Stimulated activated CD4-positive, alpha-beta T cell treated with anti-CD3 and anti-CD28 coated beads, TNF-alpha, amount 100 ng/mL, for 48 hours (primary cell): ENCODE measurements at regions not wholly inside any gene's neighbourhood (a gene's known extent, or its start where the extent isn't known, plus 50 kb on each side); places are given as distances from the start of the nearest gene placed in this dataset.

Experiments used
- DNase-seq, 3 donors: peaks; one replicate each; pipeline ENCODE4 v3.0.0-alpha.2; 2020; ENCODE audit warnings: low read depth in 3 of 3

GRCh38 chr18:60554967-60555366, 182.4 kb upstream of the MC4R start:
- DNase-seq, result no peak

- DNase-seq, result no peak
These were observed 183.1 kb upstream of the MC4R start for GRCh38 chr18:60555625-60556024.

- DNase-seq, result no peak
These were observed 183.8 kb upstream of the MC4R start for GRCh38 chr18:60556326-60556725.

- DNase-seq, result no peak
These were observed 187.5 kb upstream of the MC4R start for GRCh38 chr18:60560071-60560470.

- DNase-seq, result no peak
These were observed 190.5 kb upstream of the MC4R start for GRCh38 chr18:60563082-60563481.

- no peak for DNase-seq
These were observed 195.6 kb upstream of the MC4R start for GRCh38 chr18:60568220-60568619.

GRCh38 chr18:60570172-60570571, 197.6 kb upstream of the MC4R start:
- DNase-seq, result no peak

- DNase-seq, result no peak
These were observed 204.9 kb upstream of the MC4R start for GRCh38 chr18:60577457-60577856.

GRCh38 chr18:60585670-60586069, 213.1 kb upstream of the MC4R start:
- DNase-seq, result no peak

GRCh38 chr18:60593249-60593648, 220.7 kb upstream of the MC4R start:
- DNase-seq, result no peak

- no peak for DNase-seq
These were observed 224.4 kb upstream of the MC4R start for GRCh38 chr18:60596928-60597327.

- no peak for DNase-seq
These were observed 226.7 kb upstream of the MC4R start for GRCh38 chr18:60599267-60599666.

GRCh38 chr18:60599995-60600394, 227.4 kb upstream of the MC4R start:
- DNase-seq, result no peak

- no peak for DNase-seq
These were observed 228.7 kb upstream of the MC4R start for GRCh38 chr18:60601249-60601648.

- DNase-seq, result no peak
These were observed 250.8 kb upstream of the MC4R start for GRCh38 chr18:60623331-60623730.

GRCh38 chr18:60624207-60624606, 251.6 kb upstream of the MC4R start:
- DNase-seq, result no peak

- no peak for DNase-seq
These were observed 267.3 kb upstream of the MC4R start for GRCh38 chr18:60639836-60640235.

GRCh38 chr18:60643009-60643408, 270.4 kb upstream of the MC4R start:
- no peak for DNase-seq

GRCh38 chr18:60646725-60647124, 274.1 kb upstream of the MC4R start:
- DNase-seq, result no peak

- no peak for DNase-seq
These were observed 276.5 kb upstream of the MC4R start for GRCh38 chr18:60649107-60649506.

GRCh38 chr18:60649842-60650536, 277.4 kb upstream of the MC4R start:
- no peak for DNase-seq

- DNase-seq, result no peak
These were observed 281.7 kb upstream of the MC4R start for GRCh38 chr18:60654298-60654697.

GRCh38 chr18:60656553-60656952, 284.0 kb upstream of the MC4R start:
- DNase-seq, result no peak

GRCh38 chr18:60662491-60662890, 289.9 kb upstream of the MC4R start:
- no peak for DNase-seq
